Keratinocyte (primary cell): ENCODE measurements at regions not wholly inside any gene's neighbourhood (a gene's known extent, or its start where the extent isn't known, plus 50 kb on each side); places are given as distances from the start of the nearest gene placed in this dataset.
A peak's percentile ranks its signal among the peaks of the same experiment; 100 is the strongest.

Source experiments
- DNase-seq: peaks from one replicate; pipeline ENCODE4 v3.0.0-alpha.2; 2011; ENCODE audit warnings: low read depth, missing footprints, low spot score
- FAIRE-seq: peaks from 2 replicates; lab custom pipeline; 2011; peaks lifted over from hg19 to GRCh38; lab: Jason Lieb, UNC
- H2AFZ ChIP-seq: 2 replicates; pipeline ENCODE4 v1.6.0; 2012; ENCODE audit warnings: low read length, control low read depth, inconsistent platforms; ENCODE audit not compliant: control insufficient read depth
- H3K27ac ChIP-seq: 2 replicates; pipeline ENCODE4 v1.5.1; 2011; ENCODE audit warnings: low read length; ENCODE audit not compliant: control insufficient read depth, insufficient read depth
- H3K27me3 ChIP-seq: 3 replicates; pipeline ENCODE4 v1.6.0; 2011; ENCODE audit warnings: low read length; ENCODE audit not compliant: control insufficient read depth, insufficient read depth; ENCODE audit errors: extremely low read depth
- H3K36me3 ChIP-seq, 2 experiments: 2 replicates in 1 of 2; 3 replicates in 1 of 2; pipeline ENCODE4 v1.5.1; 2011; ENCODE audit warnings: low read length in 2 of 2, mild to moderate bottlenecking in 1 of 2; ENCODE audit not compliant: control insufficient read depth in 2 of 2, insufficient read depth in 2 of 2; ENCODE audit errors: extremely low read depth in 1 of 2
- H3K4me1 ChIP-seq: 3 replicates; pipeline ENCODE4 v1.5.1; 2011; ENCODE audit warnings: low read length; ENCODE audit not compliant: control insufficient read depth, insufficient read depth; ENCODE audit errors: extremely low read depth
- H3K4me2 ChIP-seq: 3 replicates; pipeline ENCODE4 v1.6.0; 2011; ENCODE audit warnings: low read depth, low read length; ENCODE audit not compliant: control insufficient read depth, insufficient read depth; ENCODE audit errors: extremely low read depth
- H3K4me3 ChIP-seq, 3 experiments: fragments of 200-600 bp in 1 of 3; sonication (generic) in 1 of 3; 2 replicates in 2 of 3; 3 replicates in 1 of 3; pipeline ENCODE4 v1.5.1; 2011 to 2016; ENCODE audit warnings: low read length in 3 of 3, mild to moderate bottlenecking in 3 of 3, control low read depth in 2 of 3, inconsistent platforms in 1 of 3, low read depth in 1 of 3, mixed read lengths in 1 of 3, mixed run types in 1 of 3, moderate library complexity in 1 of 3; ENCODE audit not compliant: control insufficient read depth in 2 of 3, insufficient read depth in 2 of 3; ENCODE audit errors: extremely low read depth in 1 of 3
- H3K79me2 ChIP-seq: 2 replicates; pipeline ENCODE4 v1.6.0; 2012; ENCODE audit warnings: low read length; ENCODE audit not compliant: control insufficient read depth, insufficient read depth
- H3K9ac ChIP-seq: 3 replicates; pipeline ENCODE4 v1.6.0; 2011; ENCODE audit warnings: low read length; ENCODE audit not compliant: control insufficient read depth, insufficient read depth; ENCODE audit errors: extremely low read depth
- H3K9me1 ChIP-seq: 3 replicates; pipeline ENCODE4 v1.6.0; 2011; ENCODE audit warnings: low read length; ENCODE audit not compliant: control insufficient read depth, insufficient read depth; ENCODE audit errors: extremely low read depth
- H3K9me3 ChIP-seq: 2 replicates; pipeline ENCODE4 v1.5.1; 2012; ENCODE audit warnings: low read depth, low read length; ENCODE audit not compliant: control insufficient read depth
- H4K20me1 ChIP-seq: 3 replicates; pipeline ENCODE4 v1.6.0; 2011; ENCODE audit warnings: low read length; ENCODE audit not compliant: control insufficient read depth, insufficient read depth; ENCODE audit errors: extremely low read depth
- EZH2 ChIP-seq: IDR thresholded peaks from one replicate; pipeline ENCODE4 v1.6.1; 2012; ENCODE audit warnings: inconsistent platforms, mild to moderate bottlenecking, low read length, moderate library complexity
- dilution Hi-C: fragments of 300-500 bp; cut with MboI; formaldehyde crosslinking; loops from one replicate; pipeline ENCODE4 v1.7.0; 2020; ENCODE audit warnings: low sequenced_read_pairs; ENCODE audit not compliant: extremely low pct_ligation_motif_present
- TF ChIP-seq, protein P1 (sequence below), 3 experiments: IDR thresholded peaks in 1 of 3; conservative IDR thresholded peaks in 1 of 3; optimal IDR thresholded peaks in 1 of 3; 2 replicates in 2 of 3; 3 replicates in 1 of 3; pipeline versions ENCODE3 to v1.5.1; 2011; ENCODE audit warnings: low read length in 3 of 3, mild to moderate bottlenecking in 3 of 3, moderate library complexity in 2 of 3, control low read depth in 1 of 3, inconsistent platforms in 1 of 3; ENCODE audit not compliant: insufficient read depth in 2 of 3; ENCODE audit errors: extremely low read depth in 1 of 3

DNA sequence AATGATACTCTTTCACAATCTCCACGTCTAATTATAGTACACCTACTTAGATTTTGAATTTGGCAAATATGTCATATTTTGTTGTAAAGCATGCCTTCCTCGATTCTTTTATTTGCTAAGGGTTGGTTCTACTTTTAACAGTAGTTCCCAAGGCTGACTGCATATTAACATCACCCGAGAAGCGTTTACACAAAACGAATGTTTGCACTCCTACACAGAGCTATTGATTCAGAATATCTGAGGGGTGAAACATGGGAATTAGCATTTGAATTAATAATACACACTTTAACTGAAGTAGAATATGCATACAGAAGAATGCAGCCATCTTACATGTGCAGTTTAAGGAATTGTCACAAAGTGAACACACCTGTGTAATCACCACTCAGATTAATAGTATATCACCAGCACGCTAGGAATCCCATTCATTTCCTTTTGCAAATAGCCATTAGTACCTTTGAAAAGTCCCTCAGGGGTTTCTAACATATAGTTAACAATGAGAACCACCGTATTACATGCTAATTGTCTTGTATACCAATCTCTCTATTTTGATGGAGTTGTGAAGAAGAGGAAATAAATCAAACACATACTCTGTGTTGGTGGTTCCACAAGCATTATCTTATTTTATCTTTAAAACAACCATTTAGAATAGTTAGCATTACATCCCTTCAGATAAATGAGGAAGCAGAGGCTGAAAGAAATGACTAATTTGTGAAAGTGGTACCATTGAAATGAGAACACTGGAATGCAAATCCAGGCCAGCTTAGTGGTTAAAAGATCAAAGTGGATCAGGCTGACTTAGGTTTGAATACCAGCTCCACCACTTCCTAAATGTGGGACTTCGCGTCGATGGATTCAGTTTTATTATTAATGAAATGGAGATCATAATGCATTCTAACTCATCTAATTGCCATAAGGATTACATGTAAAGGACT lies 317.6 kb downstream of the HDGFL1 start:
- no peaks in the 10 kb centered on the region for H3K79me2 ChIP-seq
- H2AFZ ChIP-seq = no peak overlapping the region
- TF ChIP-seq, protein P1, sequence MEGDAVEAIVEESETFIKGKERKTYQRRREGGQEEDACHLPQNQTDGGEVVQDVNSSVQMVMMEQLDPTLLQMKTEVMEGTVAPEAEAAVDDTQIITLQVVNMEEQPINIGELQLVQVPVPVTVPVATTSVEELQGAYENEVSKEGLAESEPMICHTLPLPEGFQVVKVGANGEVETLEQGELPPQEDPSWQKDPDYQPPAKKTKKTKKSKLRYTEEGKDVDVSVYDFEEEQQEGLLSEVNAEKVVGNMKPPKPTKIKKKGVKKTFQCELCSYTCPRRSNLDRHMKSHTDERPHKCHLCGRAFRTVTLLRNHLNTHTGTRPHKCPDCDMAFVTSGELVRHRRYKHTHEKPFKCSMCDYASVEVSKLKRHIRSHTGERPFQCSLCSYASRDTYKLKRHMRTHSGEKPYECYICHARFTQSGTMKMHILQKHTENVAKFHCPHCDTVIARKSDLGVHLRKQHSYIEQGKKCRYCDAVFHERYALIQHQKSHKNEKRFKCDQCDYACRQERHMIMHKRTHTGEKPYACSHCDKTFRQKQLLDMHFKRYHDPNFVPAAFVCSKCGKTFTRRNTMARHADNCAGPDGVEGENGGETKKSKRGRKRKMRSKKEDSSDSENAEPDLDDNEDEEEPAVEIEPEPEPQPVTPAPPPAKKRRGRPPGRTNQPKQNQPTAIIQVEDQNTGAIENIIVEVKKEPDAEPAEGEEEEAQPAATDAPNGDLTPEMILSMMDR (optimal IDR thresholded peaks at IDR 0.05 in 1 of 3, IDR thresholded peaks at IDR 0.05 in 1 of 3, conservative IDR thresholded peaks at IDR 0.05 in 1 of 3; ENCODE audit: extremely low read depth in 1 of 3, insufficient read depth in 2 of 3, low read length in 3 of 3) = no peak
- no peak for TF ChIP-seq EZH2
- H3K4me1 ChIP-seq = peaks cover 9% of the 10 kb centered on the region
- no peaks in the 10 kb centered on the region for H4K20me1 ChIP-seq
- no peak overlapping the region for H3K4me3 ChIP-seq
- H3K9me3 ChIP-seq = no peaks in the 10 kb centered on the region
- no peak overlapping the region for H3K9ac ChIP-seq
- no peak overlapping the region for H3K27ac ChIP-seq
- no peak overlapping the region for H3K4me2 ChIP-seq
- no peak for FAIRE-seq
- no peak for DNase-seq
- no peaks in the 10 kb centered on the region for H3K27me3 ChIP-seq
- no peaks in the 10 kb centered on the region for H3K36me3 ChIP-seq
- H3K9me1 ChIP-seq = no peaks in the 10 kb centered on the region
- dilution Hi-C loops = no loop called here

DNA sequence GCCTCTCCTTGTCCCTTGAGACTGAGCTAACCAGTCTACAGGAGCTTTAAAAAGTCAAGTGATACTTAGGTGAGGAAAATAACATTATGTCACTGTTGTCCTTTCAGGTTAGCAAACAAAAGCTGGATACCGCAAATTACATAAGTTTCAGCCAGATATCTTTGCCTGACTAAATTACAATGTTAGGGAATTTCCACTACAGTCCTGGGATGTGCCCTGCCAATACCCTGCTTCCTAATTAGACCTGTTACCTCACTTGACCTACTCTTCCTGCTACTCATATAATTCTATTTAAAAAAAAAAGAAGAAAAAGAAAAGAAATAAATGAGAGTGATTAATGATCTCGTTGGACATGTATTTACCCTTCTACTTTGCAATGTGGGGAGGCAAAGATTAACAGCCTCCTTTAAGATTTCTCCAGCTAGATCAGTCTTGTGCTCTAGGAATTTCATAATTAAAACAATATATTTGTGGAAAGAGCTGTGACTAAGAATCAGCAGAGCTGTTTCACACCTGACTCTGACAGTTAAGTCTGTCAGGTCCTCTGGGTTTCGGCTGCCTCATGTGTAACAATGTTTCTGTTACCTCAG lies 318.9 kb downstream of the HDGFL1 start:
- Histone ChIP-seq H3K36me3 (no peaks in the 10 kb centered on the region), H3K4me1 (peaks cover 18% of the 10 kb centered on the region), H3K4me2 (no peak overlapping the region), H3K27ac (peak overlapping the region; percentile 52), H3K79me2 (no peaks in the 10 kb centered on the region), H3K9me3 (no peaks in the 10 kb centered on the region), H2AFZ (peak overlapping the region; percentile 37), H4K20me1 (no peaks in the 10 kb centered on the region), H3K9ac (no peak overlapping the region), H3K4me3 (no peak overlapping the region), H3K27me3 (no peaks in the 10 kb centered on the region), H3K9me1 (no peaks in the 10 kb centered on the region)
- peak; percentile 68 for FAIRE-seq
- TF ChIP-seq, protein P1 (optimal IDR thresholded peaks at IDR 0.05 in 1 of 3, IDR thresholded peaks at IDR 0.05 in 1 of 3, conservative IDR thresholded peaks at IDR 0.05 in 1 of 3; ENCODE audit: extremely low read depth in 1 of 3, insufficient read depth in 2 of 3, low read length in 3 of 3) = no peak
- no peak for TF ChIP-seq EZH2
- DNase-seq = no peak
- dilution Hi-C loops = no loop called here
